Liver (tissue), 8 donors: ENCODE measurements at regions not wholly inside any gene's neighbourhood (a gene's known extent, or its start where the extent isn't known, plus 50 kb on each side); places are given as distances from the start of the nearest gene placed in this dataset.

Source experiments
- DNase-seq: peaks from one replicate; pipeline ENCODE4 v3.0.0-alpha.2; 2017; ENCODE audit warnings: low spot score
- H3K27ac ChIP-seq, 2 donors: one replicate each; pipeline ENCODE4 v1.7.0; 2013; ENCODE audit warnings: inconsistent platforms in 2 of 2, low read length in 2 of 2, control low read depth in 1 of 2, low read depth in 1 of 2, mild to moderate bottlenecking in 1 of 2
- H3K27me3 ChIP-seq, 4 donors: one replicate each; pipeline versions ENCODE4 v1.6.1 to v1.7.0; 2013; ENCODE audit warnings: low read length in 3 of 4, inconsistent platforms in 1 of 4, mild to moderate bottlenecking in 1 of 4, moderate library complexity in 1 of 4; ENCODE audit not compliant: control insufficient read depth in 4 of 4, insufficient read depth in 4 of 4
- H3K36me3 ChIP-seq, 4 donors: one replicate each; pipeline versions ENCODE4 v1.6.1 to v1.7.0; 2013; ENCODE audit warnings: low read length in 3 of 4, mild to moderate bottlenecking in 3 of 4, low read depth in 1 of 4, moderate library complexity in 1 of 4; ENCODE audit not compliant: control insufficient read depth in 4 of 4, insufficient read depth in 3 of 4
- H3K4me1 ChIP-seq, 4 donors: one replicate each; pipeline versions ENCODE4 v1.6.1 to v1.7.0; 2013; ENCODE audit warnings: low read length in 3 of 4, mild to moderate bottlenecking in 3 of 4, moderate library complexity in 1 of 4; ENCODE audit not compliant: control insufficient read depth in 4 of 4, insufficient read depth in 4 of 4
- H3K4me3 ChIP-seq, 3 donors: one replicate each; pipeline versions ENCODE4 v1.6.1 to v1.7.0; 2013; ENCODE audit warnings: low read length in 3 of 3, control low read depth in 1 of 3, low read depth in 1 of 3, mild to moderate bottlenecking in 1 of 3
- H3K9ac ChIP-seq, 2 donors: one replicate each; pipeline ENCODE4 v1.7.0; 2013; ENCODE audit warnings: low read length in 2 of 2, mild to moderate bottlenecking in 2 of 2, moderate library complexity in 2 of 2, control low read depth in 1 of 2, low read depth in 1 of 2
- H3K9me3 ChIP-seq, 4 donors: one replicate each; pipeline versions ENCODE4 v1.6.1 to v1.7.0; 2013; ENCODE audit warnings: low read length in 3 of 4; ENCODE audit not compliant: control insufficient read depth in 4 of 4
- ATF3 ChIP-seq: IDR thresholded peaks from 2 replicates; pipeline ENCODE4 v1.6.1; 2016; ENCODE audit warnings: antibody characterized with exemption
- CTCF ChIP-seq: fragments of 150-350 bp; IDR thresholded peaks from 2 replicates; pipeline ENCODE4 v1.5.1; 2017; ENCODE audit warnings: improper control_type of control experiment, low read depth, low read length; ENCODE audit not compliant: missing input control
- EGR1 ChIP-seq, 2 donors: IDR thresholded peaks; 2 replicates each; pipeline ENCODE4 v1.6.1; 2016 to 2018; ENCODE audit warnings: antibody characterized with exemption in 2 of 2, low read depth in 2 of 2
- FOXA1 ChIP-seq: IDR thresholded peaks from 2 replicates; pipeline ENCODE4 v1.6.1; 2016; ENCODE audit warnings: antibody characterized with exemption
- FOXA2 ChIP-seq: IDR thresholded peaks from 2 replicates; pipeline ENCODE4 v1.6.1; 2016; ENCODE audit warnings: antibody characterized with exemption
- GABPA ChIP-seq, 2 donors: IDR thresholded peaks in 1 of 2; conservative IDR thresholded peaks in 1 of 2; 2 replicates each; pipeline ENCODE4 v1.6.1; 2016; ENCODE audit warnings: antibody characterized with exemption in 2 of 2, mild to moderate bottlenecking in 1 of 2, moderate library complexity in 1 of 2
- HNF4A ChIP-seq, 2 donors: conservative IDR thresholded peaks; 2 replicates each; pipeline ENCODE4 v1.6.1; 2016; ENCODE audit warnings: antibody characterized with exemption in 2 of 2, mild to moderate bottlenecking in 2 of 2
- HNF4G ChIP-seq: IDR thresholded peaks from 2 replicates; pipeline ENCODE4 v1.6.1; 2016; ENCODE audit warnings: antibody characterized with exemption
- JUND ChIP-seq, 2 donors: IDR thresholded peaks; 2 replicates each; pipeline ENCODE4 v1.6.1; 2016; ENCODE audit warnings: antibody characterized with exemption in 2 of 2
- MAX ChIP-seq: IDR thresholded peaks from 2 replicates; pipeline ENCODE4 v1.6.1; 2016; ENCODE audit warnings: antibody characterized with exemption
- NR2F2 ChIP-seq: IDR thresholded peaks from 2 replicates; pipeline ENCODE4 v1.6.1; 2016; ENCODE audit warnings: antibody characterized with exemption
- RAD21 ChIP-seq, 2 donors: IDR thresholded peaks; 2 replicates each; pipeline ENCODE4 v1.6.1; 2016; ENCODE audit warnings: antibody characterized with exemption in 2 of 2, mild to moderate bottlenecking in 2 of 2
- REST ChIP-seq: IDR thresholded peaks from 2 replicates; pipeline ENCODE4 v1.6.1; 2016; ENCODE audit warnings: antibody characterized with exemption, mild to moderate bottlenecking
- RXRA ChIP-seq, 2 donors: IDR thresholded peaks; 2 replicates each; pipeline ENCODE4 v1.6.1; 2017 to 2018; ENCODE audit warnings: antibody characterized with exemption in 2 of 2, mild to moderate bottlenecking in 1 of 2
- SP1 ChIP-seq: IDR thresholded peaks from 2 replicates; pipeline ENCODE4 v1.6.1; 2018; ENCODE audit warnings: antibody characterized with exemption, mild to moderate bottlenecking
- TAF1 ChIP-seq: conservative IDR thresholded peaks from 2 replicates; pipeline ENCODE4 v1.6.1; 2016; ENCODE audit warnings: antibody characterized with exemption, mild to moderate bottlenecking
- YY1 ChIP-seq: IDR thresholded peaks from 2 replicates; pipeline ENCODE4 v1.6.1; 2016; ENCODE audit warnings: antibody characterized with exemption, mild to moderate bottlenecking
- ZBTB33 ChIP-seq: IDR thresholded peaks from 2 replicates; pipeline ENCODE4 v1.6.1; 2016; ENCODE audit warnings: antibody characterized with exemption
- WGBS: extraction: QIAGEN DNeasy Blood & Tissue Kit; methylation state at CpG from one replicate; pipeline ENCODE4 v1.1.7; 2013; 5-methylcytosine and 5-hydroxymethylcytosine counted together
- donor health status: healthy.
- donor health status: healthy.
- donor health status: healthy.
- donor health status: healthy.
- donor health status: healthy.

- WGBS: 39% methylated on average over 3 of the region's 3 CpGs
- H3K9ac ChIP-seq: no peak overlapping the region
- no peak overlapping the region for H3K27ac ChIP-seq
- TF ChIP-seq HNF4G: no peak
- TF ChIP-seq SP1: no peak
- TF ChIP-seq GABPA (IDR thresholded peaks at IDR 0.05 in 1 of 2, conservative IDR thresholded peaks at IDR 0.05 in 1 of 2): no peak
- TF ChIP-seq YY1: no peak
- TF ChIP-seq RAD21 (IDR thresholded peaks at IDR 0.05): no peak
- TF ChIP-seq CTCF: no peak
- TF ChIP-seq REST: no peak
- no peak for TF ChIP-seq RXRA (IDR thresholded peaks at IDR 0.05)
- no peak for TF ChIP-seq JUND (IDR thresholded peaks at IDR 0.05)
- no peak for TF ChIP-seq EGR1 (IDR thresholded peaks at IDR 0.05; ENCODE audit: low read depth in 2 of 2)
- no peak for TF ChIP-seq HNF4A (conservative IDR thresholded peaks at IDR 0.05)
- no peak for TF ChIP-seq ZBTB33
- no peak for TF ChIP-seq FOXA1
- no peak for TF ChIP-seq TAF1
- TF ChIP-seq NR2F2: no peak
- no peak for TF ChIP-seq MAX
- TF ChIP-seq ATF3: no peak
- no peaks in the 10 kb centered on the region for H3K36me3 ChIP-seq
- peak; percentile 55 for DNase-seq
- H3K9me3 ChIP-seq: no peaks in the 10 kb centered on the region
- no peaks in the 10 kb centered on the region for H3K4me1 ChIP-seq
- no peaks in the 10 kb centered on the region for H3K27me3 ChIP-seq
- no peak overlapping the region for H3K4me3 ChIP-seq
Observed at GRCh38 chr7:51973939-51974338, 657.3 kb upstream of the COBL start.

GRCh38 chr7:51973071-51973470, 656.5 kb upstream of the COBL start:
- DNase-seq: no peak
- H3K27ac ChIP-seq: no peak overlapping the region
- no peaks in the 10 kb centered on the region for H3K27me3 ChIP-seq
- H3K4me3 ChIP-seq: no peak overlapping the region
- TF ChIP-seq NR2F2 (no peak), MAX (no peak), GABPA (IDR thresholded peaks at IDR 0.05 in 1 of 2, conservative IDR thresholded peaks at IDR 0.05 in 1 of 2) (no peak), ZBTB33 (no peak), SP1 (no peak), CTCF (no peak), HNF4A (conservative IDR thresholded peaks at IDR 0.05) (no peak), FOXA2 (no peak), FOXA1 (no peak), JUND (IDR thresholded peaks at IDR 0.05) (no peak), TAF1 (no peak), RAD21 (IDR thresholded peaks at IDR 0.05) (no peak)
- H3K9me3 ChIP-seq: no peaks in the 10 kb centered on the region
- H3K4me1 ChIP-seq: no peaks in the 10 kb centered on the region
- 76% methylated on average over 10 of the region's 10 CpGs for WGBS
- no peaks in the 10 kb centered on the region for H3K36me3 ChIP-seq
- H3K9ac ChIP-seq: no peak overlapping the region
